Activated B cell treated with CpG ODN at 0.5 μM for 24 hours (primary cell): ENCODE measurements at regions not wholly inside any gene's neighbourhood (a gene's known extent, or its start where the extent isn't known, plus 50 kb on each side); places are given as distances from the start of the nearest gene placed in this dataset.

Experiments
- ATAC-seq: fragments of 200-7000 bp; cut with Tn5 transposase; one replicate; pipeline ENCODE4 v1.10.0; 2021; ENCODE audit warnings: low read depth, mild to moderate bottlenecking, moderate library complexity
- CTCF ChIA-PET: fragments of 350-600 bp; sonication (Branson Sonifier 250); formaldehyde crosslinking; loops from one replicate; lab custom pipeline; 2021; ENCODE audit warnings: antibody characterized with exemption; lab: Charles Lee
- POLR2A ChIA-PET: fragments of 350-600 bp; sonication (Branson Sonifier 250); formaldehyde crosslinking; loops from one replicate; lab custom pipeline; 2021; ENCODE audit warnings: antibody characterized with exemption; lab: Charles Lee
- DNase-seq: peaks from one replicate; pipeline ENCODE4 v3.0.0; 2022
- H3K27ac Mint-ChIP-seq: one replicate; pipeline ENCODE4 v1.8.0; 2020; ENCODE audit warnings: mixed read lengths
- H3K27me3 Mint-ChIP-seq: one replicate; pipeline ENCODE4 v1.8.0; 2021; ENCODE audit warnings: mixed read lengths
- H3K36me3 Mint-ChIP-seq: one replicate; pipeline ENCODE4 v1.8.0; 2021; ENCODE audit warnings: low read depth, mixed read lengths
- H3K4me1 Mint-ChIP-seq: one replicate; pipeline ENCODE4 v1.8.0; 2021; ENCODE audit warnings: mixed read lengths
- H3K4me3 Mint-ChIP-seq: one replicate; pipeline ENCODE4 v1.8.0; 2020; ENCODE audit warnings: mild to moderate bottlenecking, mixed read lengths
- H3K9me3 Mint-ChIP-seq: one replicate; pipeline ENCODE4 v1.8.0; 2020; ENCODE audit warnings: mixed read lengths
- CTCF ChIP-seq: fragments of 200-600 bp; IDR thresholded peaks from one replicate; pipeline ENCODE4 v1.8.0; 2022; ENCODE audit warnings: antibody characterized with exemption, mild to moderate bottlenecking
- intact Hi-C: fragments of 100-400 bp; cut with micrococcal nuclease; formaldehyde crosslinking; loops from one replicate; pipeline ENCODE4 v1.15.1; 2024

DNA sequence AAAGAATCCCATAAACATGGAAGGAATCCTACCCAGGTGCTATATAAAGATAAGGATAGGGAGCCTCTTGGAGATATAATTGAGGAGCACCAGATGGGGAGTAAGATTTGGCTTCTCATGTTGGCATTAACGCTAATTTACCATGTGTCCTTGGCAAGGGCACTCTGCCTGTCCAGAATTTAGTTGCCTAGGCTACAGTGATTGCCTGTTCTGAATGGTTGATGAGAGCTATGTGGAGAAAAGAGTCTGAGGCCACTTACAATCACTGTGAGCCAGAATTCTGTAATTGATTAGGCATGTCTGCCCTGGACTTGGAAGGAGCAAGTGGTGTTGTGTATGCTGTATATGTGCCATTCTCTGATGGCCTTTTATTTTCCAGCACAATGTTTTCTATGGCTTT is 1101.2 kb upstream of the RBFOX1 start:
- H3K9me3 Mint-ChIP-seq, result peaks cover 12% of the 10 kb centered on the region
- no peak overlapping the region for H3K27ac Mint-ChIP-seq
- CTCF ChIA-PET, result no interaction called here

DNA sequence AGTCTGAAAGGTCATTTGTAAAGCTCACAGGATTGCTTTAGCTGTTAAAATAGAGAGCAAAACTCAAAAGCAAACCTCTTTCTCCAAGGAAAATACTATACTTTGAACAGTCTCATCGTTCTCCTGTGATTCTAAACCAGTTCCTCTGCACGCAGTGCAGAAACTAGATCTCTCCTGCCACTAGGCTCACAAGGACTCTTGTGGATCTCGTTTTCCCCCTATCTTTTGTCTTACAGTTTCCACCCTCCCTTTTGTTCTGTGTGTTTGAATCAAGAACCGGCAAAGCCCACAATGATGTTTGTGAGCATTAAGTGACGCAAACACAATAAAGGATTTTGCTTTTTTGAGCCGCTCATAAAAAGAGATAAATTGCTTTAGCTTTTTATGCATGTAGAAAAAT is 1103.5 kb upstream of the RBFOX1 start:
- ATAC-seq, result no peak
- intact Hi-C loops, result no loop called here
- Mint-ChIP-seq H3K27ac (no peak overlapping the region), H3K27me3 (no peaks in the 10 kb centered on the region), H3K4me3 (no peak overlapping the region), H3K4me1 (no peaks in the 10 kb centered on the region), H3K9me3 (peaks cover 11% of the 10 kb centered on the region), H3K36me3 (no peaks in the 10 kb centered on the region)
- POLR2A ChIA-PET, result no interaction called here
- CTCF ChIA-PET, result no interaction called here
- no peak for TF ChIP-seq CTCF
- DNase-seq, result no peak

More for the DNA sequence above, 1101.2 kb upstream of the RBFOX1 start:
- DNase-seq, result no peak
- POLR2A ChIA-PET, result no interaction called here
- H3K4me3 Mint-ChIP-seq, result no peak overlapping the region
- ATAC-seq, result no peak
- no peaks in the 10 kb centered on the region for H3K27me3 Mint-ChIP-seq
- no peak for TF ChIP-seq CTCF
- intact Hi-C loops, result no loop called here
- no peaks in the 10 kb centered on the region for H3K4me1 Mint-ChIP-seq
- no peaks in the 10 kb centered on the region for H3K36me3 Mint-ChIP-seq

DNA sequence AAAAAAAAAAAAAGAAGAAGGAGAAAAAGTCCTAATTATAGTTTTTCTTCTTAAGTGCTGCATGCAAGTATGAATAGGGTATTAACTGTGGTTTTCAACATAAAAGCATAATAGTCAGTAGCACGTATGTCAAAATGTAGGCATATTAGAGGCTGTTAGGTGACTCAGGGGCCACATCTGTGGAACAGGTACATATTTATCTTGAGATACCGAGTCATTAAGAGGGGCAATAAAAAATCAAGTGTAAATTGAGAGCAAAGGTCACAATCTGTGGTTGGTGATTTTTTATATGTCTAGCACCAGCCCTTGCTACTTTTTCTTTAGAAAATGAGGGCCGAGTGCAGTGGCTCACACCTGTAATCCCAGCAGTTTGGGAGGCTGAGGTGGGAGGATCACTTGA is 1113.8 kb upstream of the RBFOX1 start:
- DNase-seq (no peak), ATAC-seq (no peak)
- CTCF ChIA-PET, result no interaction called here
- H3K36me3 Mint-ChIP-seq, result no peaks in the 10 kb centered on the region
- no peak overlapping the region for H3K4me3 Mint-ChIP-seq
- intact Hi-C loops, result no loop called here
- no peak overlapping the region for H3K27ac Mint-ChIP-seq
- peaks cover 3% of the 10 kb centered on the region for H3K9me3 Mint-ChIP-seq
- POLR2A ChIA-PET, result no interaction called here
- no peaks in the 10 kb centered on the region for H3K4me1 Mint-ChIP-seq
- no peaks in the 10 kb centered on the region for H3K27me3 Mint-ChIP-seq
- TF ChIP-seq CTCF, result no peak

DNA sequence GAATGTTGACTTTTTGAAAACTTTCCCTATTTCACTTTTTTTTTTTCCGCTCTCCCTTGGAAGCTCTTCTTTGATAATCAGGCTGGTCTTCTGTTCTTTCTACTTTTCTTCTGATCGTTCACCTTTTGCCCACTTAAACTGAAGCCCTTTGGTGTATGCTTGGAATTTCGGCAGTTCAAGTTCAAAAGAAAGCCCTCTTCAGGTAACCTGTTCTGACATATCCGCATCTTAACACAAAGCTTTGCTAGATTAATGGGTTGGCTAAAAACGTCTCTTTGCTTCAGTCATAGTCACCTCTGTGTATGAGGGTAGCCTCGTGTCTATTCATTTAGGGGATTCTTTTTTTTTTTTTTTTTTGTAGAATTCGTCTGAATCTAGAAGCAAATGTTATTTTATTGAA is 1115.8 kb upstream of the RBFOX1 start:
- H3K36me3 Mint-ChIP-seq, result no peaks in the 10 kb centered on the region
- no peak overlapping the region for H3K4me3 Mint-ChIP-seq
- intact Hi-C loops, result no loop called here
- DNase-seq (no peak), ATAC-seq (no peak)
- no peak overlapping the region for H3K27ac Mint-ChIP-seq
- no peaks in the 10 kb centered on the region for H3K4me1 Mint-ChIP-seq
- ChIA-PET CTCF (no interaction called here), POLR2A (no interaction called here)
- no peaks in the 10 kb centered on the region for H3K27me3 Mint-ChIP-seq
- peaks cover 3% of the 10 kb centered on the region for H3K9me3 Mint-ChIP-seq
- TF ChIP-seq CTCF, result no peak

DNA sequence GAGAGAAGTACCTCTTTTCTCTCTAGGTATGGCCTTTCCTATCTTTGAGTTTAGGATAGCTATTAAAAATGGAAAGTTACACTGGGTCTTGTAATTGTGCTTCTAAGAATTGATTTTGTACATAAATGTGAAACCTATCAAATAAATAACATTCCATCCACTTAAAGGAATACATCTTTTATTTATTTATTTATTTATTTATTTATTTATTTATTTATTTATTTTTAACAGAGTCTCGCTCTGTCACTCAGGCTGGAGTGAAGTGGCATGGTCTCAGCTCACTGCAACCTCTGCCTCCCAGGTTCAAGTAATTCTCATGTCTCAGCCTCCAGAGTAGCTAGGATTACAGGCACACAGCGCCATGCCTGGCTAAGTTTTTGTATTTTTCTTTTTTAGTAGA is 1114.0 kb upstream of the EEF2KMT start:
- DNase-seq (no peak), ATAC-seq (no peak)
- POLR2A ChIA-PET, result no interaction called here
- no peak overlapping the region for H3K27ac Mint-ChIP-seq
- no peak overlapping the region for H3K4me3 Mint-ChIP-seq
- no peaks in the 10 kb centered on the region for H3K4me1 Mint-ChIP-seq
- CTCF ChIA-PET, result no interaction called here
- H3K9me3 Mint-ChIP-seq, result no peaks in the 10 kb centered on the region
- TF ChIP-seq CTCF, result no peak
- H3K36me3 Mint-ChIP-seq, result no peaks in the 10 kb centered on the region
- intact Hi-C loops, result no loop called here
- H3K27me3 Mint-ChIP-seq, result no peaks in the 10 kb centered on the region
